GM19328 (cell line): ENCODE measurements at regions not wholly inside any gene's neighbourhood (a gene's known extent, or its start where the extent isn't known, plus 50 kb on each side); places are given as distances from the start of the nearest gene placed in this dataset.

Source experiments
- ATAC-seq: cut with Tn5 transposase; IDR thresholded peaks from one replicate; pipeline ENCODE4 v1.9.1; 2021; ENCODE audit warnings: mild to moderate bottlenecking, moderate library complexity; ENCODE audit not compliant: unreplicated experiment

GRCh38 chr13:38519229-38519911 lies 167.5 kb upstream of the FREM2 start:
- ATAC-seq = no peak

- no peak for ATAC-seq
Observed at GRCh38 chr13:38520041-38520440, 166.8 kb upstream of the FREM2 start.

GRCh38 chr13:38527140-38527539 lies 159.7 kb upstream of the FREM2 start:
- ATAC-seq = no peak

- ATAC-seq = no peak
Observed at GRCh38 chr13:38528986-38529385, 157.9 kb upstream of the FREM2 start.

GRCh38 chr13:38530492-38530891 lies 156.4 kb upstream of the FREM2 start:
- ATAC-seq = no peak

- ATAC-seq = no peak
Observed at GRCh38 chr13:38535261-38535660, 151.6 kb upstream of the FREM2 start.

GRCh38 chr13:38537051-38537450 lies 149.8 kb upstream of the FREM2 start:
- ATAC-seq = no peak

GRCh38 chr13:38538422-38538821 lies 148.5 kb upstream of the FREM2 start:
- ATAC-seq = no peak

- ATAC-seq = no peak
Observed at GRCh38 chr13:38539632-38540031, 147.2 kb upstream of the FREM2 start.

- ATAC-seq = no peak
Observed at GRCh38 chr13:38542601-38543000, 144.3 kb upstream of the FREM2 start.

- ATAC-seq = no peak
Observed at GRCh38 chr13:38543561-38543960, 143.3 kb upstream of the FREM2 start.

GRCh38 chr13:38563739-38564138 lies 123.1 kb upstream of the FREM2 start:
- ATAC-seq = no peak

GRCh38 chr13:38564256-38565150 lies 122.4 kb upstream of the FREM2 start:
- no peak for ATAC-seq

- no peak for ATAC-seq
Observed at GRCh38 chr13:38566023-38566422, 120.9 kb upstream of the FREM2 start.

- no peak for ATAC-seq
Observed at GRCh38 chr13:38566519-38566918, 120.4 kb upstream of the FREM2 start.

GRCh38 chr13:38570706-38571105 lies 116.2 kb upstream of the FREM2 start:
- no peak for ATAC-seq

GRCh38 chr13:38575427-38575826 lies 111.5 kb upstream of the FREM2 start:
- ATAC-seq = no peak

GRCh38 chr13:38577048-38577447 lies 109.8 kb upstream of the FREM2 start:
- ATAC-seq = no peak

GRCh38 chr13:38582133-38582532 lies 104.7 kb upstream of the FREM2 start:
- ATAC-seq = no peak

- ATAC-seq = no peak
Observed at GRCh38 chr13:38590230-38590629, 96.6 kb upstream of the FREM2 start.

- ATAC-seq = no peak
Observed at GRCh38 chr13:38590796-38591507, 95.9 kb upstream of the FREM2 start.

GRCh38 chr13:38602266-38602665 lies 84.6 kb upstream of the FREM2 start:
- ATAC-seq = no peak
